GM18907 (cell line): ENCODE measurements at regions not wholly inside any gene's neighbourhood (a gene's known extent, or its start where the extent isn't known, plus 50 kb on each side); places are given as distances from the start of the nearest gene placed in this dataset.

ENCODE experiments used
- ATAC-seq: cut with Tn5 transposase; IDR thresholded peaks from one replicate; pipeline ENCODE4 v1.9.1; 2021; ENCODE audit warnings: mild to moderate bottlenecking, moderate library complexity; ENCODE audit not compliant: unreplicated experiment

DNA sequence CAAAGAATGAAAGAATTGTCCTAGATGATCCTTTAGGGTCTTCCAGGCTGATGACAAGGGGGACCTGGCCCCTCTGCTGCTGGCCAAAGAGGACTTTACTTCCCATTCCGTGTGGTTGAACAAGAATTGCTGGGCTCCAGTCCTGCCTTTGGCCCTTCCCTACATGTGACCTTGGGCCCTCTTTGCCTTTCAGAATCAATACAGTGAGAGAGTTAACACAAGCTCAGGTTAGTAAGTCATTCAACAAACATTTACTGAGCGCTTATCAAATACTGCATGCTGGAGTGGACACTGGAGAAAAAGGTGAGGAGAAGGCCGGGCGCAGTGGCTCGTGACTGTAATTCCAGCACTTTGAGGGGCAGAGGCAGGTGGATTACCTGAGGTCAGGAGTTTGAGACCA, 113.1 kb downstream of the C9orf50 start:
- ATAC-seq: no peak

DNA sequence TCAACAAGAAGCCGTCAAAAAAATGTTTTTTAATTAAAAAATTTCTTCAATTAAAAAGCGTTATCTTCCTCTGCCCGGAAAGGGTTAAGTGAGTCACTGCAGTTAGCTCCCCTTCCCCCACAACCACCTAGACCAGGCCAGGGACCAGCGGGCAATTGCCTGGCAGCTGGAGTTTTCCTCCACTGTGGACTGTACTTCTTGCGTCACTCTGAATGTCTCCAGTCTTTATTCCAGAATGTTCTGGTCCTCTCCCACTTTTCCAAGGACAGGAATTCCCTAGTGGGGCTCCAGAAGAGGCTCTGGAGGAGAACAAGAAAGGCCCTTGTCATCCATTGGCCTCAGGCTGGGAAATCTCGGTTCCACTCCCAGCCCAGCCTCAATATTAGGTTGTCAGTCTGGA, 114.0 kb downstream of the C9orf50 start:
- ATAC-seq: no peak

DNA sequence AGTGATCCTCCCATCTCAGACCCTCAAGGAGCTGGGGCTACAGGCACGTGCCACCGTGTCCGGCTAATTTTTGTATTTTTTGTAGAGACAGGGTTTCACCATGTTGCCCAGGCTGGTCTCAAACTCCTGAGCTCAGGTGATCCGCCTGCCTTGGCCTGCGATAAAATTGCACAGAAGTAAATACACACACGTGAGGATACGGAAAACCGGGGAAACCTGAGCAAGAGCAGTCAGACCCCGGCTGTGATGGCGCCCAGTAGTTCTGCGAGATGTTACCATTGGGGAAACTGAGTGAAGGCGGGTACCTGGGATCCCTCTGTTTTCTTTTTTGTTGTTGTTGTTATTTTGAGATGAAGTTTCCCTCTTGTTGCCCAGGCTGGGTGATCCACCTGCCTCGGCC, 114.9 kb downstream of the C9orf50 start:
- ATAC-seq: no peak

DNA sequence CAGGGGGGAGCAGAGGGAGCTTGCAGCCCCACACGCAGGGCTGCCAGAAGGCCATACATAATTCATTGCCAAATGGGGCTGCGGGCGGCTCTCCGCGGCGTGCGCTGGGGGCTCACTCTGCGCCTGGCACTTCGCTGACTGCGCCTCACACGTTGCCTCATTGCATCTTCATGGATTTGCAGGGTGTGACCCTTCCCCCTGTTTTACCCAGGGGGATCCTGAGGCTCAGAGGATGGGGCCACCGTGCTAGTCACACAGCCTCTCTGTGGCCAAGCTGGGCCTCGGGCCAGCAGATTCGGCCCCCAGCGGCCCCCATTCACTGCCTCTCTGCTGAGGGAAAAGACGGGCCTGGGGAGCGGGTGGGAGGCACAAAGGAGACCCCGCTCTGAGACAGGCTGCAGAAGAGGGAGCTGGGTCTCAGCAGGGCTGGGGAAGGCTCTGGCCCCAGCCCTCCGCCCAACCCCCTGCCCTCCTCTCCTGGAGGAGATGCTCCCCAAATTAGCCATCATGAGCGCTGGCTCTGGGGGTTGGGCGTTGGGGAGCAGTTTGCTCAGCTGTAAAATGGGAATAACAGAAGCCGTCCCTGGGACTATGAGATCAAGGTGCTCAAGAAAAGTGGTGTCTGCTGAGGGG, 115.5 kb downstream of the C9orf50 start:
- ATAC-seq: no peak

DNA sequence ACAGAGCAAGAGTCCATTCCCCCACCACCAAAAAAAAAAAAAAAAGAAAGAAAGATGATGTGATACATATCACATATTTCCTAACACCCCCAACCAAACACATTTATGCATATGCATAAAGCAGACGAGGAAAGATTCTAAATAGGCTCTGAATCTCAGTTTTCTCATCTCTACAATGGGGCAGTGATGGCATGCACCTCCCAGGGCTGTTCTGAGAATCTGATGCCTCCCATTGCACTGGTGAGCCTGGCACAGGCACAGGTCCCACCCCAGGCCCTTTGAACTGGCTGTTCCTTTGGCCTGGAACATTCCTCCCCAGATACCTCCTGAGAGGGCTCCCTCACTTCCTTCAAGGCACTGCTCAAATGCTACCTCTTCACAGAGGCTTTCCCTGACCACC, 116.5 kb downstream of the C9orf50 start:
- no peak for ATAC-seq

DNA sequence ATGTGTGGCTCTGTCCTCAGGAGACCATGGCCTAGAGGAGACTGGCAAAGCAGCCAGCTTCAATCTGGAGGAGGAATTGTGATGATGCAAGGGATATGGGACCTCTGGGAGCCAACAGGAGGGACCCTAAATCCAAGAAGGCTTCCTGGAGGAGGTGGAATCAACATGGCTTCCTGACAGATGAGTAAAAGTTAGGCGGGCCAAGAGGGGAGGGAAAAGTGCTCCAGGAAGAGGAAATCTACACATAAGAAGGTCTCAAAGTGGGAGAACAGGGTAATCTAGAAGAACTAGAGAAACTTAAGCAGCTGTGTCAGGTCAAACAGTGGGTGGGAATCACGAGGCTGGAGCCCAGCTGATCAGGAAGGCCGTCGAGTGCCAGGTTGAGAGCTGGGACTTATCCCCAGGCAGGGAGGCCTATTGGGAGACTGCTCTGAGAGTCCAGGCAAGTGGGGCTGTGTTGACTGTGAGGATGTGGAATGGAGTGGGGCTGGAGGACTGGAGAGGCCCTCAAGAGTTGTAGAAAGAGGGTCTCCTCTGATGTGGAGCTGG, 119.1 kb downstream of the C9orf50 start:
- no peak for ATAC-seq

DNA sequence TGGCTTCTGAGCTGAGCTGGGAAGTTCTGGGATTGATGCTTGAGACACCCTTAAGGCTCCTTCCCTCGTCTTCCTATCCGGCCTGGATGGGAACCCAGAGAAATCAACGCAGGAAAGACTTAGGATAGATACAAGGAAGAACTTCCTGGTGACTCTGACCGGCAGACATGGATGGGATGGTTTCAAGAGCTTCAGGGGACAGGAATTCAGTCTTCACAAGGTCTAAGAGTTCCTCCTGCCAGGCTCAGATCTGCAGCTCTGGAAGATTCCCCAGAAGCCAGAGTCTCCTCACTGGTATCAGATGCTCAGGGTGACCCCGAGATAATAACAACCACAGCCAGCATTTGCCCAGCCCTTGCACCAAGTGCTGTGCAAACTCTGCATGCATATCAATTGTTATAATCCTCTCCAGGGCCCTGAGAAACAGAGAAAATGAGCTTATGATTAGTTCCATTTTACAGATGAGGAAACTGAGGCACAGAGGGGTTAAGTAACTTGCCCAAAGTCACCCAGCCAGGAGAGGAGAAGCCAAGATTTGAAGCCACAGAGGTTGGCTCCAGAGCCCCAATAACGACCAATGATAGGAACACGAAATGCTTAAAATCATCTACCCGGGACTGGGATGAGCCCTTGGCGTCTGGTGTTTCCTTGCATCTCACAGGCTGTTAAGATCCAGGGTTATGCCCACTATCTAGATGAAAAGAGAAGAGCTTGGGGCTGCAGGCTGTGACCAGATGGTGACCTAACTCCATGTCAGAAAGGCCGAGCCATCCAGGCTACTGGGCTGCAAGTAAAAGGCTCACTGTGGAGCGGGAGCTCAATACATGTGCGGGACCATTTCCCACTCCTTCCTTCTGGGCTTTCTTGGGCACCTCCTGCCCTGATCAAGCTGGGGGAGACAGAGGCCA, 119.8 kb downstream of the C9orf50 start:
- ATAC-seq: no peak

DNA sequence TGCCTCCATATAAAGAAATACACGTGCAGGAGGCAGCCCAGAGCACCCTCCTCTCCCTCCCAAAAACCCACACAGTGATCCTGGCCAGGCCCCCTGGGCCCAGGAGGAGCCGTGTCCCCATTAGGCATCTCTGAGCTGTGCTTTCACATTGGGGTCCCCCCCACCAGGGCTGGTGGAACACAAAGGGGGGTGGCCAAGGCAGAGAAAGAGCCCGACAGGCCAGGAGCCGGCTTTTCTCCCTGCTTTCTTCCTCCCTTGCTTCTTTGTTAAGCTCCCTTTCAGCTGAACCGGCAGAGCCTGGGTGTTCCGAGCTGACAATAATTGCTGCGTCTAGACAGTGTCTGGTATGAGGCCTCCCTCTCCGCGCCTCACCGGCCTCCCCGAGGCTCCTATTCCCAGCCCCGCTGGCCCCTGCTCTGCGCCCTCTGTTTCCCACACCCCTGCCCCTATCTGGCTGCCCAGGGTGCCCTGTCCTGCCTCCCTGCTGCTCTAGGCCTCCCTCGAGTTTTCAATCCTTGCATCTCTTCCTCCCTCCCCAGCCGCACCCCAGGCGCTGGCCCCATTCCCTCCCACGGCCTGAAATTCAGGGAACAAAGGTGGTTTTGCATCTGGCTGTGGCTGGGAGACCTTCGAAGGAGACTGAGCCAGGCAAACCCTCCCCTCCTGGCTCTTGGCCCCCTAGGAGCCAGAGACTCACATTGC, 120.6 kb downstream of the C9orf50 start:
- no peak for ATAC-seq

DNA sequence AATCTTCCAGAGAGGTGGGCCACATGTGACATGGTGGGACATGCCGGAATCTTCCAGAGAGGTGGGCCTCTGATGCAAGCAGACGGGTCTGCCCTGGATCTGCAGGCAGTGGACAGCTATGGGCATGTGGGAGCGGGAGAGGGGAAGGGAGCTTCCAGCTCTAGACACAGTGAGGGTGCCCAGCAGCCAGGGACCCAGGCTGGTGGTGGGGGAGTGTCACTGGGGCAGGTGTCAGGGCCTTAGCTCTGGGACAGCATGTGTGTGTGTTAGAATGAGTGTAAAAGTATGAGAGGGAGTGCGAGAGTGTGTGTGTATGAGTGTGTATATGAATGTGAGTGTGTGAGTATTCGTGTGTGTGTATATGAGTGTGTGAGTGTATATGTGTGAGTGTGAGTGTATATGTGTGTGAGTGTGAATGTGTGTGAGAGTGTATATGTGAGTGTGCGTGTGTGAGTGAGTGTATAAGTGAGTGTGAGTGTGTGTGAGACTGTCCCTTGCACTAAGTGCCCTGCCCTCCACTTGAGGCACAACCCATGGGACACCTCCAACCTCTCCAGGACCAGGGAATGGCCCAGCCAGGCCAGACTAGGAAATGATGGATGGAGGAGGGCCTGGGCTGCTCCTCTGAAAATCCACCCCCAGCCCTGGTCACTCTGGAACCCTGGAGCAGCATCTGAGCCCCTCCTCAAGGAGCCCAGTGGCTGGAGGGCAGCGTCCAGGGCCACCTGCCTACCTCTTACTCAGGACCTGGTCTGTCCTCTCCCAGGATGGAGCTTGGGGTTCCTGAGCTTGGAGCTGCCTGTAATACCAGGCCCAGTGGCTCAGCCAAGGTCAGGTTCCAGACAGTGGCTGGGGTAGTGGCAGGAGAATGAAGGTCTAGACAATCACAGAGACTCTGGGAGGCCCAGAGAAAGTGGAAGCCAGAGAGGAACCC, 122.2 kb downstream of the C9orf50 start:
- ATAC-seq: no peak

DNA sequence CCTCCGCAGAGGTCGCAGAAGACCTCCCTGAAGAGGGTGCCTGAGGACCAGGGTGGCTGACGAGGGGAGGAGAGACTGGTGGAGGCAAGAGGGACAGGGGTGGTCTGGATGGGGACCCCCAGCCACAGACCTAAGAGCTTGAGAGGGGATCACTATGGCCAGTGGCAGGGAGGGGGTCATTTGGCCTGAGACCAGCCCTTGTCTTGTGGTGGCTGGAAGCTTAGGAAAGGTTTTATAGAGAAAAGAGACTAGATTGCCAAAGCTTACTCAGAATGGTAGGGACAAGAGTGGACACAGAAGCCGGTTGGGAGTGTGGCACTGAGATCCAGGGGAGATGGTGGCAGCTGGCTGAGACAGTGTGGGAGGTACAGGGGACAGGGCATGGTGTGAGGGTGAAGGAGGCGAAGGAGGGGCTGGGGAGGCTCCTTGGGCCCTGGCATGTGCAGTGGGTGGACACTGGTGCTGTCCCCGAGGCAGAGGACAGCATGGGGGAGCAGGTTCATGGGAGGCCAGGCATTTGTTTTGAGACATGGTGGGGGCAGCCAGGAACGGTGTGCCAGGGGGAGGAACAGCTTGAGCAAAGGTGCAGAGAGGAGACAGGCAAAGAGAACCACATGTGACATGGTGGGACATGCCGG, 123.0 kb downstream of the C9orf50 start:
- ATAC-seq: no peak

DNA sequence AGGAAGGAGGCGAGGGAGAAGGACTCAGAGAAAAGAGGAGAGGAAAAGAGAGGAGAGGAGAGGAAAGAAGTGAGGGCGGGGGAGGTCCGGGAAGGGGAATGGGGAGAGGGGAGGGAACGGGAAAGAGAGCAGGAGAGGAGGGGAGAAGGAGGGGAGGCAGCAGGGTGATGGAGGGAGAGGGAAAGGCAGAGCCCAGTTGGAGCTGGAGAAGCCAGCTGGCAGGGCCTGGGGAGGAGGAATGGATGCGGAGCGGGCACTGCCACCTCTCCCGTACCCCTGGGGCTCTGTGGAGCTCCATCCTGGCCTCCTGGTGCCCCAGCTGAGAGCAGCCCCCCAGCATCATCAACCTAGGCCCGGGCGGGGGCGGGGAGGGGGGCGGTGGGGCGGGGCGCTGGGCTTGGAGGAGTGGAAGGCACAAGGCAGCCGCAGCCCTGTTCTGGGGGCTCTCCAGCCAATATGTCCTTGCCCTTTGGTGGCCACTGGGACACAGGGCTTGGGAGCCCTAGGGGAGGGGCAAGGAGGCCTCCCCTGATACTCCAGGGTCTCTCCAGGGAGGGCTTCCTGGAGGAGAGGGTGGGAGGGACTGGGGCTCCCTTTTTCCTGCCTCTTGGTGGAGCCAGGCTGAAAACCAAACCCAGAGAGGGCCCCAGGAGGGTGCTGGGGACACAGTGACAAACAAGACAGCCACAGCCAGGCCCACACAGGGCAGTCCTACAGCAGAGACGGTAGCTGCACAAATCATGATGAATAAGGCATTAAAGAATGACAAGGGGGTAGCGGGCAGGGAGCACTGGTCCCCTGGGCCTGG, 123.7 kb downstream of the C9orf50 start:
- no peak for ATAC-seq

DNA sequence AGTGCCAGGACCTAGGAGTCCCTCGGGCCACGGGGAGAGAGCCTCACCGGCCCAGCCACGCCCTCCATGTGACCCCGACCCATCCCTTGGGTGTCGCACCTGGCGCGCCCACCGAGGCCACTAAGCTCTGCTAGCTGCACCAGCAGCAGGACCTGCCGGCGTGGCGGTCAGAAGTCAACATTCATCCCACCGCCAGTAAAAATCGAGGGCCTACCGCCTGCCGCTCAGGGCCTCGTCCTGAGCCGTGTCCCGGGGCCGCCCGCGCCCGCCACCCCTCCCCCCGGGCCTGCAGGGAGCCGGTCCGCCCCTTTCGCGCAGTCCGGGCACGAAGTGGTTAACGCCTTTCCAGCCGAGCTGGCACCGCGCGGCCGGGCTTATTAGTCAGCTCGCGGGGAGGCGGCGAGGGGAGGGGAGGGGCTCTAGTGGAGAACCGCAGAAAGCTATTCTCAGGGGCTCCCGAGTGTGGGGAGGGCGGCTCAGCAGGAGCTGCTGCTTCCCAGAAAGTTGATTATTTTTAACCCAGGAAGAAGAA, 124.4 kb downstream of the C9orf50 start:
- peak; percentile 19 for ATAC-seq

DNA sequence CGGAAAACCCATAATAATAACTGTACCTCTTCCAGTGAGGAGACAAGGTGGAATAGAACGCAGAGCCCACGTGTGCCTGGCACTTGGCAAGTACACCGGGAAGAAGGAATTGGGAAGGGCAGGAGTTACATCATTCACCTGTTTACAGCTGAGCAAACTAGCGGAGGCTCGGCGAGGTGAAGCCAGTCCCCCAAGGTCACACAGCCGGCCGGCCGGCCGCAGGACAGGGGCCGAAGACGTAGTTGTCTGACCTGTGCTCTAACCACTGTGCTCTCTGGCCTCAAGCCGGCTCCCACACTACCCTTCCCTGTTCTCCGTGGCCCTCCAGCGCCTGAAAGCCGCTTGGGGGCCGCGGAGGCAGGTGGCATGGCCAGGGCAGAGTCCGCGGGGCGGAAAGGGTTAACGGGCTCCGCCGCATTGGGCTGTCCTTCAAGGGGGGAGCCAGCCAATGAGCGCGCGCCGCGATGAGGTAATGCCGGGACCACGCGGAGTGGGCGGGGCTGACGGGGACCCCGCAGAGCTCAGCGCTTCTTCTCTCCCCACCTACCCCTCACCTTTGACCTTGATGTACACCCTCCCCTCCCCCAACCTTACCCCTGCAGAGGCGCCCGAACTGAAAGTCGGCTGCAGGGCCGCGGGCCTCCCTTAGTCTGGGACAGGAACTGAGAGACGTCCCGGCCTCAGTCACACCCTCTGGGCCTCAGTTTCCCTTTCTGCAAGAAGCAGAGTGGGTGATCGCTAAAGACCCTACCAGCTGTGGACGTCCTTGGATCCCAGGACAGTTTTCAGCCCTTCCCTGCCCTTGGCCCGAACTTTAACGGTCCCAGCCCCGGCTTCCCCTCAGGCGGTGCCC, 125.1 kb downstream of the C9orf50 start:
- peak; percentile 51 for ATAC-seq

DNA sequence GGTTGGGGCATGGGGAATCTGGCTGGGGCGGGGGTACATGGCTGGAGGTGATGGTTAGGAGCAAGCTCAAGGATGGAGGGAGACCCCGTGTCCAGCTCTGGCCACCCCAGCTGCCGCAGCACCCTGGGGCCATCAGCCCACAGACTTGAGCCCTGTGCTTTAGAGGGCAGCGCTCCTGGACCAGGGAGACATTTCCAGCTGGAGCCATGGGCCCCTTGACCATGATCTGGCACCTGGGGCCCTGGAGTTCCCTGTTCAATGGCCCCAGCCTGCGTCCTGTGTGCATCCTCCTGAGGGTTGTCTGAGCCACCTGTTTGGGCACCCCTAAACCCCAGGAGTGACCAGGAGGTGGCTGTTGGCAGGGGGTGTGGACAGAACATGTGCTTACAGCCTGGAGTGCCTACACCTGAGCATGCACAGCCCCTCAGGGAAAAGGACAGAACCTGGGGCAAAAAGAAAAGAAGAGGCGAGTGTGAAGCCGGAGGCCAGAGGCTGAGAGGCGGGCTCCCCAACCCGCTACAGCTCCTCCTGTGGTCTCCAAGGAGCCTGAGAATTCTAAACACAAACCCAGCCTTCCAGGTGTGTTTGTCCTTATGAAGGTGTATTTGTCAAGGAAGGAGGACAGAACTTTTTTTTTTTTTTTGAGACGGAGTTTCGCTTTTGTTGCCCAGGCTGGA, 126.7 kb downstream of the C9orf50 start:
- ATAC-seq: no peak

DNA sequence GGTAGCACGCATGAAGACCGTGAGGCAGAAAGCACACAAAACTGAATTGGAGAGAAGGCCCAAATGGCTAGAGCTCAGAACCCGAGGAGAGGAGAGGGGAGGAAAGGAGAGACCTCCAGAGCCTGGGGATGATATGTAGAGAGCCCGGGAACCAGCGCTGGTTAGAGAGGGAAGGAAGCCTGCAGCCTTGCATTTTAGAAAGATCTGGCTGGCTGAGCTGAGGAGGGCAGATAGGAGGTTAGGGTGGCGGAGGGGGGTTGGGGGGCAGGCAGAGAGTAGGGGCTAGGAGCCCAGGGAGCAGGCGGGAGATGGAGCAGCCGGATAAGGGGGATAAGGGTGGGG, 127.2 kb downstream of the C9orf50 start:
- no peak for ATAC-seq

DNA sequence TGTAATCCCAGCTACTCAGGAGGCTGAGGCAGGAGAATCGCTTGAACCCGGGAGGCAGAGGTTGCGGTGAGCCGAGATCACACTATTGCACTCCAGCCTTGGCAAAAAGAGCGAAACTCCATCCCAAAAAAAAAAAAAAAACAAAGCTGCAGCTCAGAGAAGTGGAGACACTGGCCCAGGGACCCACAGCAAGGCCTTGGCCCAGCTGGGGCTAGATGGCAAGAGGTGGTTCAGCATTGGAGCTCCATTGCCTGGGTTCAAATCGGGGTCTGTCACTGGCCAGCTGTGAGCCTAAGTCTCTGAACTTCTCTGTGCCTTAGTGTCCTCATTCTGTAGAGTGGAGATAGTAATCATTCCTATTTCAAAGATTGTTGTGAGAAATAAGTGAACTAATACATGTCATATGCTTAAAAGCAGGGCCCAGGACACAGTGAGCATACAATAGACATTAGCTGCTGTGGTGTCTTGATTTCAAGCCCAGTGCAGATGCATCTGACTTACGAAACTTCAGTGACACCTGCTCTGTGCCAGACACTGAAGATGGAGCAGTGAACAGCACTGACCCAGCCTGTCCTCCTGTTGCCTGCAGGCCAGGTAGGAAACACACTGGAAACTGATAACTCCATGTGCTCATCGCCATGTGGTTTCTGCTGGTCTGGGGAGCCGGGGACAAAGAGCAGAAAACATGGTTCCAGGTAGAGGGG, 127.7 kb downstream of the C9orf50 start:
- ATAC-seq: no peak

DNA sequence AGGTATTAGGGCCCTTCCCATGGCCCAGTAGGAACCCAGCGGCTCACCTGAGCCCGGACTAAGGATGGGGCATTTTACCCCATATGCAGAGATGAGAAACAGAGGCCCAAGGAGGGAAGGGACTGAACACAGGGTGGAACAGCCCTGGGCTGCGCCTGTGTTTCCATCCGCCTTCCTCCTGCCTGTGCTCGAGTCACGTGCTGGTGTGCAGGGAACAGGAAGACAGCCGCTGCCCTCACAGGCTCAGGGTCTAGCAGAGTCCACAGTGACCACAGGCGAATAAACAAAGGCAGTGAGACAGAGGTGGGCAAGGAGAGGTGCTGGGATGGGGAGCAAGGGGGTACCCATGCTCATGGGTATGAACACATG, 129.4 kb downstream of the C9orf50 start:
- ATAC-seq: no peak
